Heart left ventricle (tissue), 16 donors: ENCODE measurements at regions not wholly inside any gene's neighbourhood (a gene's known extent, or its start where the extent isn't known, plus 50 kb on each side); places are given as distances from the start of the nearest gene placed in this dataset.

Experiments used
- ATAC-seq, 4 donors: fragments of 200-7000 bp; cut with Tn5 transposase; one replicate each; pipeline ENCODE4 v1.9.1; 2020 to 2022; ENCODE audit warnings: moderate library complexity in 4 of 4, mild to moderate bottlenecking in 3 of 4, moderate number of reproducible peaks in 1 of 4
- DNase-seq, 5 donors: peaks; one replicate each; pipeline ENCODE4 v3.0.0-alpha.2; 2020
- H3K27ac ChIP-seq, 12 donors: fragments of 200-600 bp; sonication (generic) in 4 of 12; one replicate each; pipeline versions ENCODE4 v1.5.0 to v1.8.0; 2016 to 2022; ENCODE audit warnings: mild to moderate bottlenecking in 2 of 12
- H3K27me3 ChIP-seq, 9 donors: fragments of 200-600 bp; sonication (generic) in 2 of 9; one replicate each; pipeline versions ENCODE4 v1.5.1 to v1.8.0; 2016 to 2022; ENCODE audit warnings: mild to moderate bottlenecking in 3 of 9
- H3K36me3 ChIP-seq, 9 donors: fragments of 200-600 bp; sonication (generic) in 2 of 9; one replicate each; pipeline versions ENCODE4 v1.5.0 to v1.8.0; 2018 to 2022; ENCODE audit warnings: mild to moderate bottlenecking in 2 of 9
- H3K4me1 ChIP-seq, 12 donors: fragments of 200-600 bp; sonication (generic) in 4 of 12; one replicate each; pipeline versions ENCODE4 v1.5.0 to v1.8.0; 2016 to 2022; ENCODE audit warnings: mild to moderate bottlenecking in 3 of 12
- H3K4me3 ChIP-seq, 12 donors: fragments of 200-600 bp; sonication (generic) in 4 of 12; one replicate each; pipeline versions ENCODE4 v1.5.0 to v1.8.0; 2017 to 2022; ENCODE audit warnings: mild to moderate bottlenecking in 9 of 12, moderate library complexity in 4 of 12
- H3K9me3 ChIP-seq, 12 donors: fragments of 200-600 bp; sonication (generic) in 4 of 12; one replicate each; pipeline versions ENCODE4 v1.5.0 to v1.8.0; 2016 to 2022; ENCODE audit warnings: mild to moderate bottlenecking in 1 of 12
- CTCF ChIP-seq, 12 donors: fragments of 200-600 bp; sonication (generic) in 4 of 12; IDR thresholded peaks; one replicate each; pipeline versions ENCODE4 v1.5.0 to v1.8.0; 2018 to 2022; ENCODE audit warnings: antibody characterized with exemption in 12 of 12, mild to moderate bottlenecking in 5 of 12
- POLR2A ChIP-seq, 2 donors: fragments of 450-650 bp; IDR thresholded peaks; one replicate each; pipeline ENCODE4 v1.6.1; 2017; ENCODE audit warnings: antibody characterized with exemption in 2 of 2, mild to moderate bottlenecking in 2 of 2, moderate library complexity in 2 of 2
- WGBS, 4 donors: extraction: QIAGEN DNeasy Blood & Tissue Kit in 2 of 4; methylation state at CpG; one replicate each; pipeline versions ENCODE4 v1.1.5 to v1.1.7; 2013 to 2018; 5-methylcytosine and 5-hydroxymethylcytosine counted together
- intact Hi-C, 10 donors: fragments of 100-400 bp; cut with DNase I; formaldehyde crosslinking; loops; one replicate each; pipeline versions ENCODE4 v1.11.1 to v1.14.2; 2022
- donor health status: ischemic (EF 13 %, LVEDD 7.1; RV severe dilation, severe dysfunction).
- donor health status: healthy with polysubstance abuse.
- donor health status: DM: no; HTN: yes; CAD: no.
- donor health status: DM: no; HTN: no; CAD: no.
- donor health status: ischemic (EF 25% LVEDD 6.9; RV normal size, moderate dysfunction).
- donor health status: ischemic (EF 25% LVEDD 5.7; RV mildly dilated, moderate dysfunction).
- donor health status: healthy.
- donor health status: DM: yes; HTN: yes; CAD: no.
- donor health status: ischemic (EF 35%, LVEDD 5.7; RV mildly dilated, moderate dysfunction).
- donor health status: nonischemic (EF 11% LVEDD 7.7; RV severe dilation, severe dysfunction).
- donor health status: DM: yes; HTN: yes; CAD: no.
- donor health status: PGD.
- donor health status: ischemic (EF 29% LVEDD 5.4; RV normal size, mild dysfunction).
- donor health status: nonischemic (EF 23%, LVEDD 6.1; RV moderate dilation, normal function).

- Histone ChIP-seq H3K4me3 (no peak overlapping the region), H3K4me1 (no peaks in the 10 kb centered on the region), H3K9me3 (no peaks in the 10 kb centered on the region), H3K36me3 (no peaks in the 10 kb centered on the region), H3K27ac (no peak overlapping the region), H3K27me3 (peaks cover 0 to 6% (median 0%) of the 10 kb centered on the region in 9 donors)
- ATAC-seq (no peak), DNase-seq (no peak)
- no peak for TF ChIP-seq CTCF (IDR thresholded peaks at IDR 0.05)
- TF ChIP-seq POLR2A (IDR thresholded peaks at IDR 0.05), result no peak
- WGBS, 4 donors, result 93 to 95% (median 94%) methylated on average over 8 of the region's 8 CpGs
- intact Hi-C loops, result no loop called here
Observed at GRCh38 chr2:16250466-16250865, 310.1 kb downstream of the MYCN start.

- no peak for DNase-seq
- 90 to 100% (median 93%) methylated on average over 1 of the region's 1 CpG for WGBS, 4 donors
- no peak for TF ChIP-seq POLR2A (IDR thresholded peaks at IDR 0.05)
- TF ChIP-seq CTCF (IDR thresholded peaks at IDR 0.05), result no peak
- no peak overlapping the region for H3K4me3 ChIP-seq
- intact Hi-C loops, result no loop called here
- no peaks in the 10 kb centered on the region for H3K4me1 ChIP-seq
- no peaks in the 10 kb centered on the region for H3K9me3 ChIP-seq
- ATAC-seq, result no peak
- H3K27ac ChIP-seq, result no peak overlapping the region
- peaks cover 0 to 6% (median 0%) of the 10 kb centered on the region in 9 donors for H3K27me3 ChIP-seq
- no peaks in the 10 kb centered on the region for H3K36me3 ChIP-seq
Observed at GRCh38 chr2:16250056-16250425, 309.7 kb downstream of the MYCN start.

GRCh38 chr2:16249246-16250055, 309.1 kb downstream of the MYCN start:
- WGBS, 4 donors, result 74 to 82% (median 77%) methylated on average over 22 of the region's 22 CpGs
- no peak overlapping the region for H3K27ac ChIP-seq
- intact Hi-C loops, result no loop called here
- H3K9me3 ChIP-seq, result no peaks in the 10 kb centered on the region
- H3K27me3 ChIP-seq, result peaks cover 0 to 6% (median 0%) of the 10 kb centered on the region in 9 donors
- no peak overlapping the region for H3K4me3 ChIP-seq
- H3K4me1 ChIP-seq, result no peaks in the 10 kb centered on the region
- DNase-seq (no peak), ATAC-seq (no peak)
- TF ChIP-seq POLR2A (IDR thresholded peaks at IDR 0.05) (no peak), CTCF (IDR thresholded peaks at IDR 0.05) (no peak)
- H3K36me3 ChIP-seq, result no peaks in the 10 kb centered on the region

GRCh38 chr2:16248571-16249105, 308.3 kb downstream of the MYCN start:
- DNase-seq (no peak), ATAC-seq (no peak)
- Histone ChIP-seq H3K27me3 (peaks cover 0 to 6% (median 0%) of the 10 kb centered on the region in 9 donors), H3K9me3 (no peaks in the 10 kb centered on the region), H3K36me3 (no peaks in the 10 kb centered on the region), H3K27ac (no peak overlapping the region), H3K4me3 (no peak overlapping the region), H3K4me1 (no peaks in the 10 kb centered on the region)
- WGBS, 4 donors, result 66 to 80% (median 70%) methylated on average over 5 of the region's 5 CpGs
- TF ChIP-seq POLR2A (IDR thresholded peaks at IDR 0.05), result no peak
- TF ChIP-seq CTCF (IDR thresholded peaks at IDR 0.05), result no peak
- intact Hi-C loops, result no loop called here
